Choroid plexus epithelial cell (primary cell): ENCODE measurements at regions not wholly inside any gene's neighbourhood (a gene's known extent, or its start where the extent isn't known, plus 50 kb on each side); places are given as distances from the start of the nearest gene placed in this dataset.
"Not testable (repeated sequence)": the region's sequence is repeated elsewhere in the genome, so short reads cannot be mapped to it uniquely, and the experiment has no call there.

Source experiments
- DNase-seq: peaks from one replicate; pipeline ENCODE4 v3.0.0-alpha.2; 2010; ENCODE audit warnings: low read depth
- H3K4me3 ChIP-seq: 2 replicates; pipeline ENCODE4 v1.5.1; 2011; ENCODE audit warnings: low read depth, mild to moderate bottlenecking, control low read depth, low read length, moderate library complexity
- TF ChIP-seq, protein P1 (sequence below): conservative IDR thresholded peaks from 2 replicates; pipeline ENCODE4 v1.5.1; 2011; ENCODE audit warnings: low read depth, mild to moderate bottlenecking, control low read depth, inconsistent platforms, low read length, moderate library complexity

DNA sequence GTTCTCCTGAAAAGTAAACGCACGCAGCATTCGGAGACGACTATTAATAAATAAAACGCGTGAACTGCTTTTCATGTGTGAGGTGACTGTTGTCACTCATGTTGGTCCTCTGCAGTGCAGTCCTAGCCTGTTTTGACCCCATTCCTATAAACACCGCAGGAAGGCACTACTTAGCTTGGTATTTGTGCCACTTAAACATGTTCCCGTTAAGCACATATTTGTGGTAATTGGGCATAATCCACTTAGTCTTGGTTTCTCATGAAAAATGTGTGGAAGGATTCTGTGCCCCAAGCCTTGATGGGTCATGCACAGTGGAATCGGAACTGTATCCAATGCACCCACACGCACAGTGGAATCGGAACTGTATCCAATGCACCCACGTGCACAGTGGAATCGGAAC, 313.9 kb downstream of the THBS2 start:
- TF ChIP-seq, protein P1, sequence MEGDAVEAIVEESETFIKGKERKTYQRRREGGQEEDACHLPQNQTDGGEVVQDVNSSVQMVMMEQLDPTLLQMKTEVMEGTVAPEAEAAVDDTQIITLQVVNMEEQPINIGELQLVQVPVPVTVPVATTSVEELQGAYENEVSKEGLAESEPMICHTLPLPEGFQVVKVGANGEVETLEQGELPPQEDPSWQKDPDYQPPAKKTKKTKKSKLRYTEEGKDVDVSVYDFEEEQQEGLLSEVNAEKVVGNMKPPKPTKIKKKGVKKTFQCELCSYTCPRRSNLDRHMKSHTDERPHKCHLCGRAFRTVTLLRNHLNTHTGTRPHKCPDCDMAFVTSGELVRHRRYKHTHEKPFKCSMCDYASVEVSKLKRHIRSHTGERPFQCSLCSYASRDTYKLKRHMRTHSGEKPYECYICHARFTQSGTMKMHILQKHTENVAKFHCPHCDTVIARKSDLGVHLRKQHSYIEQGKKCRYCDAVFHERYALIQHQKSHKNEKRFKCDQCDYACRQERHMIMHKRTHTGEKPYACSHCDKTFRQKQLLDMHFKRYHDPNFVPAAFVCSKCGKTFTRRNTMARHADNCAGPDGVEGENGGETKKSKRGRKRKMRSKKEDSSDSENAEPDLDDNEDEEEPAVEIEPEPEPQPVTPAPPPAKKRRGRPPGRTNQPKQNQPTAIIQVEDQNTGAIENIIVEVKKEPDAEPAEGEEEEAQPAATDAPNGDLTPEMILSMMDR: no peak
- DNase-seq: no peak
- H3K4me3 ChIP-seq: no peak overlapping the region

DNA sequence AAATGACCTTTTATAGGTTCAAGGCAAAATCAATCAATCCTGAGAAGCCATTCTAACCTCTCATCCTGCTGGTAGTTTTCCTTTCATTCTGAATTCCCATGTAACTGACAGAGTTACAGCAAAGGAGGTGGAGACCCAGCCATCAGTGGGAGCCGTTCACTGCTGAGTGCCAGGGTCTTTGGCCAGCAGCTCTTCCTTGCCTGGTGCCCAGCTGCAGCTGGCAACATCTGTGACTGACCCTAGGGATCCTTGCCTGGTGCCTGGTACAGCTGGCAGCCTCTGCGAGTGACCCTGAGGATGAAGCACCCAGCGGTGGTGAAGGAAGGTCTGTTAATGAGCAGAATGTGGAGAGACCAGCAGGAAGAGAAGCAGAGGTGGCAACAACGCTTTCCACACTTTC, 314.6 kb downstream of the THBS2 start:
- no peak overlapping the region for H3K4me3 ChIP-seq
- TF ChIP-seq, protein P1: no peak
- DNase-seq: no peak

DNA sequence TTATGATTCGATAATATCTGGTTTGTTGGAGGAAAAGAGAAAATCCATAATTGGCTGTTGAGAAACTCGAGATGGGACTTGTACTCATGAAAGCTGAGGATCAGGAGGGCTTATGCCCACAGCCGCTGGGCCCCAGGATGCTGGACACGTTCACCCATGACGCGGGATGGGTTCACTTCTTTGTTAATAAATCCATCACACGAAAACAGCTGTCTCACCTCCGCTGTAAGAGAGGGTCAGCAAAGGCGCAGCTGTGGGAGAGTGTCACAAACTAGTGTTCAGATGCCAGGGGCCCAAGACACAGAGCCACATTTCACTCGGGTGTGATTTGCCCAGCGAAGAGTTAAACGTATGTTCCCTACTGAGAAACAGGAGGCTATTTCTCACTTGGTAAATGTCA, 315.1 kb downstream of the THBS2 start:
- DNase-seq: no peak
- TF ChIP-seq, protein P1: no peak
- H3K4me3 ChIP-seq: no peak overlapping the region

DNA sequence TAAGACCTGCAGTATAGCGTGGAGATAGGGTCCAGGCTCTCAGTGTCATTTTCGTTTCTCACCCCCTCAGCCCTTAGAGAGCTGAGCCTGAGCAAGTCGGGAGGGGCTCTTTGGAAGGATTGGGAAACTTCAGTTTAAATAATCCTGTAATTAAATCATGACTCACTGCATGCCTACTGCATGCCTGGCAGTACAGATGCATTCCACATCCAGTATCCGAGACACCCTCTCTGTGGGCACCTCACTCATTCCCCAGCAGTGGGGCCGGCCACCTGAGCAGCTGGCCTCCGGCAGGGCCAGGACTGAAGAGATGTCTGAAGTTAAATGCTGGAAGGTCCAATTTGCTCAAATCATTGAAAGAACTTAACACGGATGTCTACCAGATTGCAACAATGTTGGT, 316.6 kb downstream of the THBS2 start:
- no peak overlapping the region for H3K4me3 ChIP-seq
- TF ChIP-seq, protein P1: no peak
- no peak for DNase-seq

DNA sequence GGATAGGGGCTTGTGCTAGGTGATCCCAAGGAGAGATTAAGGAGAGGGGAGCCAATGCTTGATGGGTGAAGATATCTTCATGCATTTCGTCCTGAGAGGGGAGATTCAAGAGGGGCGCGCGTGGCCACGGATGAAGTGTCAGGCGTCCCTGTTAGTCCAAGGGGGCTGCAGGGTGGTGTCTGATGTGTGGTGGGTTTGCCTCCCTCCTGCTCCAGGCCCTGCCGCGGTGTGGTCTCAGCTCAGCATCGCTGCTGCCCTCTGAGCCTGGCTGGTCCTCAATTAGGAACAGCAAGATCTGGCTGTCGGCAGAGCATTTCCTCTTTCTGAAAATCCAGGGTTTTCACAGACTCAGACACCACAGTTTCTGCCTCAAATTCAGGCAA, 318.0 kb downstream of the THBS2 start:
- no peak for DNase-seq
- no peak overlapping the region for H3K4me3 ChIP-seq
- TF ChIP-seq, protein P1: no peak

DNA sequence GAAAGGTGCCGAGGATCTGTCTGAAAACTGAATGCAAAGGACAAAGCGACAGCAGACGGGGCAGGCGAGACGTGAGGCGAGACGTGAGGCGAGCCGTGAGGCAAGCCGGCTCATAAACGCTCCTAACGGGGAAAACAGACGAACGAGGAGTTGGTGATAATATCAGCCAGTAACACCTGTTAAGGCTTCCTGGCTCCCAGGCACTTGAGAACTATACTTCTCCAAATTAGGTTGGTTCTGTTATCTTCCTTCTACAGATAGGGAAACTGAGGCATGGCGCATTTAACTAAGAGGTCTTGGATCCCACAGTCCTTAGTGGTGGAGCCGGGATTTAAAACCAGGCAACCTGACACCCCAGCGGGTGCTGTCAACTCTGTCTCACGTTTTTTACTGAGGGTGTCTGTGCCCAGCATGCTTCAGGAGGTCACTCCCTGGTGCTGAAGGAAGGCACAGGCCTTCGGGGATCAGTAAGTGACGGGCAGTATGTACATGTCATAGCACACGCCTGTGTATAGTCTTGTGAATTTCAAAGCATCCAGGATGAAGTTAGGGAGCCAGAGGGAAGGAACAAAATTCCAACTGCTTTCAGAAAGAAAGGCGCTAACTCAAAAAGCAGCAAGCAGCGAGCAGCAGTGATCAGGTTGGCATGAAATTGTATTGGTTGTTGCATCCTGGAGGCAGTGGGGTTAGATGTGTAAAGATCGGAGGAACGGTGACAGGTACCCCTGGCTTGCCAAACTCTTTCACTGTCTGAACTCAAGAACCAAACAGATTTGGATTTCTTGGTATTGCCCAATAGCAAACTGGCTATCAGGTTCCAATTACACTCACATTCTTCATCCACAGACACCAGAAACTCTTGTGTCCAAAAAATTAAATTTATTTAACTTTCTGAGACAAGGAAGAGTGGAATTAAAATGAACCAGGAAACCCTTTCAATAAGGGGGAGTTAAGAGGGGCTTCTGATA, 318.7 kb downstream of the THBS2 start:
- no peak overlapping the region for H3K4me3 ChIP-seq
- no peak for DNase-seq
- TF ChIP-seq, protein P1: no peak

DNA sequence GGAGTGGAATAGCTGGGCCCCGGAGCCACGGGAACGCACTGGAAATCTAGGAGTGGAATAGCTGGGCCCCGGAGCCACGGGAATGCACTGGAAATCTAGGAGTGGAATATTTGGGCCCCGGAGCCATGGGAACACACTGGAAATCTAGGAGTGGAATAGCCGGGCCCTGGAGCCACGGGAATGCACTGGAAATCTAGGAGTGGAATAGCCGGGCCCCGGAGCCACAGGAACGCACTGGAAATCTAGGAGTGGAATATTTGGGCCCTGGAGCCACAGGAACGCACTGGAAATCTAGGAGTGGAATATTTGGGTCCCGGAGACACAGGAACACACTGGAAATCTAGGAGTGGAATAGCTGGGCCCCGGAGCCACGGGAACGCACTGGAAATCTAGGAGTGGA, 321.5 kb downstream of the THBS2 start:
- not testable (repeated sequence) for H3K4me3 ChIP-seq, DNase-seq

DNA sequence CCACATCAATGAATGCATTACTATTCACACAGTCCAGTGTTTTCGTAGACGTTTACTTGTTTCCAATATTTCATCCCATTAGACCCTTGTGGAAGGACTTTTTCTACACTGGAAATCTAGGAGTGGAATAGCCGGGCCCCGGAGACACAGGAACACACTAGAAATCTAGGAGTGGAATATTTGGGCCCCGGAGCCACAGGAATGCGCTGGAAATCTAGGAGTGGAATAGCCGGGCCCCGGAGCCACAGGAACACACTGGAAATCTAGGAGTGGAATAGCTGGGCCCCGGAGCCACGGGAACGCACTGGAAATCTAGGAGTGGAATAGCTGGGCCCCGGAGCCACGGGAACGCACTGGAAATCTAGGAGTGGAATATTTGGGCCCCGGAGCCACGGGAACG, 322.6 kb downstream of the THBS2 start:
- not testable (repeated sequence) for DNase-seq, H3K4me3 ChIP-seq
